Medulla oblongata (tissue), 1 donor: ENCODE measurements at regions not wholly inside any gene's neighbourhood (a gene's known extent, or its start where the extent isn't known, plus 50 kb on each side); places are given as distances from the start of the nearest gene placed in this dataset.

Experiments used
- DNase-seq: peaks from one replicate; pipeline ENCODE4 v3.0.0-alpha.2; 2015; ENCODE audit errors: extremely low spot score

DNA sequence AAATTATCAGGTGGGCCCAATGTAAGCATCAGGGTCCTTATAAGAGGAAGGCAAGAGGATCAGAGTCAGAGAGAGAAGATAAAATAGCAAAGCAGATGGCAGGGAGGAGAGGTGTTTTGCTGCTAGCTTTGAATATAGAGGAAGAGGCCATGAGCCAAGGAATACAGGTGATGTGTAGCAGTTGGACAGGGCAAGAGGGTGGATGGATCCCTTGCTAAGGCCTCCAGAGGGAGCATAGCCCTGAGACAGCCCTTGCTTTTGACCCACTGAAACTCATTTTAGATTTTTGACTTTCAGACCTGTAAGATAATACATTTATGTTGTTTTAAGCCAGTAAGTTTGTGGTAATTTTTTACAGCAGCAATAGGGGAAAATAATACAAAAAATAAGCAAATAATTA is 116.6 kb upstream of the PARD3B start:
- no peak for DNase-seq

DNA sequence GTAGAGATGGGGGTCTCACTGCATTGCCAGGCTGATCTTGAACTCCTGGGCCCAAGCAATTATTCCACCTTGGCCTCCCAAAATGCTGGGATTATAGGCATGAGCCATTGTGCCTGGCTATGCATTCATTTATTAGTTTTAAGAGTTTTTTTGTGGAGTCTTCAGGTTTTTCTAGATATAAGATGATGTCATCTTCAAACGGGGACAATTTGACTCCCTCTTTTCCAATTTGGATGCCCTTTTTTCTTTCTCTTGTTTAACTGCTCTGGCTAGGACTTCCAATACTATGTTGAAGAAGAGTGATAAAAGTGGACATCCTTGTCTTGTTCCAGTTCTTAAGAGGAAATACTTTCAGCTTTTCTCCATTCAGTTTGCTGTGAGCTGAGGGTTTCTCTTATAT is 113.7 kb upstream of the PARD3B start:
- DNase-seq = no peak

DNA sequence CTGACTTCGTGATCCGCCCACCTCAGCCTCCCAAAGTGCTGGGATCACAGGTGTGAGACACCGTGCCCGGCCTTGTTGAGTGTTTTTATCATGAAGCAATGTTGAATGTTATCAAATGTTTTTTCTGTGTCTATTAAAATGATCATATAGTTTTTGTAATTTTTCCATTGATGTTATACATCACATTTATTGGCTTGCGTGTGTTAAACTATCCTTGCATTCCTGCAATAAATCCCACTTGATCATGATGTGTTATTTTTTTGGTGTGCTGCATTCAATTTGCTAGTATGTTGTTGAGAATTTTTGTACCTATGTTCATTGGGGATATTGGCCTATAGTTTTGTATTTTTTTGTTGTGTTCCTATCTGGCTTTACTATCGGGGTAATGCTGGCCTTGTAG is 113.1 kb upstream of the PARD3B start:
- no peak for DNase-seq

- DNase-seq = no peak
Observed at GRCh38 chr2:204434660-204435462, 110.4 kb upstream of the PARD3B start.

GRCh38 chr2:204436230-204436629 is 109.0 kb upstream of the PARD3B start:
- peak; percentile 6 for DNase-seq

GRCh38 chr2:204437408-204437807 is 107.9 kb upstream of the PARD3B start:
- no peak for DNase-seq

DNA sequence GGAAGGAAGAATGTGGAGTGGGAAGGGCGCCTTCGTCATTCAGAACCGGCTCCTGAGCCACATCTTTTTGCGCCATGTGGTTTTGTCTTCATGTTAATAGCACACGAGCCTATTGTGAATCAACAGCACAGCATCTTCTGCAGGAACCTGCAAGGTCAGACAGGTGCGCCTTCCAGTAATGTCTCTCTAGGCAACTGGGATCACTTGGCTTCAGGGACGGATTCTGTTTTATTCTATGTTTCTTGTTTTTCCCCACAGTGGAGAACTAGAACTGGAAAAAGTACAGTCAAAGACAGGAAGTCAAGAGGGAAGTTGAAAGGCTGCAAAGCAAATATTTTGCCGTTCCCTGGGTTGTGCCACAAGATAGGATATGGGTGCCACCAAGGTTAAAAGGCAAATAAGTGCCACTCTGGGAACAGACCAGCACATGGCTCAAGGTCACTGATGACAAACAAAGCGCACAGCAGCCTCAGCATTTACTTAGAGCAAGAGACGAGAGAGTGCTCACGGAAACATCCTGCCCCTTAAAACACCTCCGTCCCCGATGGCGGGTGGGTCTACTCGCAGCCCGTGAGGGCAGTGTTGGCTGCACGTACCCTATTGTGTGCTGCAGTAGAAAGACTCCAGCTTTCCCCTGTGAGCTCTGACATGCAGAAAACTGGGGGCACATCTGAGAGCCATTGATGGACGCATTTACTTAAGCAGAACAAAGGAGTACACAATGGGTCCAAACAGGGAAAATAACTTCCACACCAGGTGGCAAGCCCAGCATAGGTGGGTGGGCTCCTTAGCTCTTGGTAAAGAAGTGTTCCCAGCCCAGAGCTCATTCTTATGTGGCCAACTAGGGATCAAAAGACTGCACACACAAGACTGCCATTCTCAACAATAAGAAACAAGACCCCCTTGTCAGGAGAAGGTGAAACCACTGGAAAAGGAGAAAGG is 107.2 kb upstream of the PARD3B start:
- no peak for DNase-seq

- no peak for DNase-seq
Observed at GRCh38 chr2:204441316-204441715, 104.0 kb upstream of the PARD3B start.

- DNase-seq = no peak
Observed at GRCh38 chr2:204445149-204445548, 100.1 kb upstream of the PARD3B start.

GRCh38 chr2:204447722-204448121 is 97.6 kb upstream of the PARD3B start:
- no peak for DNase-seq

GRCh38 chr2:204449977-204450376 is 95.3 kb upstream of the PARD3B start:
- DNase-seq = peak; percentile 29

DNA sequence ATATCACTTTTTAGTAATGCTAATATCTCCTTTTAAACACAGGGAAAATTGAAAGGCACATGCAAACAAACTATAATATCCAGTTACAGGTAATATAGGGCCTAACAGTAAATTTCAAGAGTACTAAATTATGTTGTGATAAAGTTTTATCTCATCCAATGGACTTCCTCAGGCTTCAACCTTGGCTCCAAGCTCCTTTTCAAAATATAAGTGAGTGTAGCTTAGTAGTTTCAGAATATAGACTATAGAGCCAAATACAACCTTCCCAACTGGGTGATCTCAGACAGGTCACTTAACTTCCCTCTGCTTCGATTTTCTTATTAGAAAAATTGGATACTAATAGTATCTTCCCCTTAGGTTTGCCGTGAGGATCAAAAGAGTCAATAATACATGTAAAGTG is 93.5 kb upstream of the PARD3B start:
- DNase-seq = no peak

DNA sequence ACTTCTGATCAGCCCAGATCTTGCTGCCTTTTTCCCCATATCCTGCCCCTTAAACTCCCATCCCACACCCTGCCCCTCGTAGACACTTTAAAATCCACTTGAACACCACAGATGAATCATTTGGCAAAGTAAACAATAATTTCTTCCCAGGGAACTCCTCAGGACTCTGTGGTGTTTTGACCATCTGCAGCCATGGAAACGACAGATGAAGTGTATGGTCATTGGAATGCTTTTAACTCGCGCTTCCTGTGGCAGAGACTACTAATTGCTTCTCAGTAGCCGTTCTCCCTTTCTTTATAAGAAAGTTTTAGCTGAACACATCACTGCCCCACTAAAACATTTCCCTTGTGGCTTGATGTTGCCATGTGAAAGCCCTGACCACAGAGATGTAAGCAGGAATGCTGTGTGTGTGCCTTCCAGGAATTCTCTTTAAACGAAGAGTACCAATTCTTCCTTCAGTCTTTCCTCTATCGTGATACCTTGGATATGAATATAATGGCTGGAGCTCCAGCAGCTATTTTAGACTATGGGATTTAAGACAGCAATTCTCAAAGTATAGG is 92.7 kb upstream of the PARD3B start:
- DNase-seq = peak; percentile 63

- no peak for DNase-seq
Observed at GRCh38 chr2:204453730-204454167, 91.5 kb upstream of the PARD3B start.

DNA sequence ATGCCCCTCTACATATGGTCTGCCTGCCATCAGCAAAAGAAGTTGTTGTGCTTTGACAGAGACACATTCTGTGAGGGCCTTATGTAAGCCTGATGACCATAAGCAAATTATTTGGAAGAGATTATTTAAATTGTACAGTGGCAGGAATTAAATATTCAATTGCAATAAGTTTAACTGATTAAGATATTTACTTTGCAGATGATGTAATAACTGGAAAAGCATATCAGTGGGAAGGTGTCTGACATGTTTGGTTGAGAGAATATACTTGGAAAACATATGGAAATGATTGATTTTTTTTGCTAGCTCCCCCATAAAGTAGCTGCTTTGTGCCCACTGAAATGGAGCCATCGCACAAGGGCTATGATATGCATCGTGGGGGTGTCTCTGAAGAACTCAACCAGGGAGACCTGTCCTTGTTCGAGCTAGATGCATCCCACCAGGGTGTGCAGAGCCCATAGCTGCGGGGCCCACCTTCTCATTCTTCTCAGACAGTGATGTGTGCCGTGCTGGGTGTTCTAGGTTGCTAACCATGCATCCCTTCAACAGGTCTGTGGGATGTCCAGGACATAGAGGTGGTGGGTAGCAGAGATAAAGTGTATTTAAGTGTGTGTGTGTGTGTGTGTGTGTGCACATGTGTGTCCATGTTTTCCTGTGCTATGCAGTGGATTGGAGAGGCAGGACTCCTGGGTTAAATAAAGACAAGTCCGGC is 90.4 kb upstream of the PARD3B start:
- no peak for DNase-seq

DNA sequence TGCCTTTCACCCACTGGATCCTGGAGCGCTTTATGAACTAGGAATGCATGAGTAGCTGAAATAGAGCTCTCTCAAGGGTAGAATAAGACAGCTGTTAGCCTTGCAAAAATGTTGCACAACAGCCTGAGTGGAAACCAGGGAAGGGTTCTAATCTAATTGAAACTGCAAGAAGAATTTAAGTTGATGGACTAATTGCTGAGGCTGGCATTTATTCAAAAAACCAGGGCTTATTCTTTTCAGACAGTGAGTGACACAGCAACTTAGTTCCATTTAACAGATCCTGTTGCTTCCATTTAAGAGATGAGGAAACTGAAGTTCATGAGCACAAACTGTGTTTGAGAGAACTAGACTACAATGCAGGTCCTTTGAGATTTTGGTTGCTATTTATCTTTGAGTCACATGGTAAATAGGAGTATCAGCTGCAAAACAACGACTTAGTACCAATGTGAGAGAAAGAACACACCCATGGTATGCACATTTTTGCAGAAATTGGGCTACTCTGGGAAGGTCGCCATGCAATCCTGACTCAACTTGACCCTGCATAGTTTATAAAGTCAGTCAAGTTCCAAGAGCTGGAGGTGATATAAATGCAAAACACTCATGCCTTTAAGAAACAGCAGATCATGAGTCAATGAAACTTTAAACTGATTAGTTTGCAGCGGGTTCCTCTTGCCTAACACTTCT is 76.4 kb upstream of the PARD3B start:
- no peak for DNase-seq

- DNase-seq = no peak
Observed at GRCh38 chr2:204470178-204470620, 75.1 kb upstream of the PARD3B start.

DNA sequence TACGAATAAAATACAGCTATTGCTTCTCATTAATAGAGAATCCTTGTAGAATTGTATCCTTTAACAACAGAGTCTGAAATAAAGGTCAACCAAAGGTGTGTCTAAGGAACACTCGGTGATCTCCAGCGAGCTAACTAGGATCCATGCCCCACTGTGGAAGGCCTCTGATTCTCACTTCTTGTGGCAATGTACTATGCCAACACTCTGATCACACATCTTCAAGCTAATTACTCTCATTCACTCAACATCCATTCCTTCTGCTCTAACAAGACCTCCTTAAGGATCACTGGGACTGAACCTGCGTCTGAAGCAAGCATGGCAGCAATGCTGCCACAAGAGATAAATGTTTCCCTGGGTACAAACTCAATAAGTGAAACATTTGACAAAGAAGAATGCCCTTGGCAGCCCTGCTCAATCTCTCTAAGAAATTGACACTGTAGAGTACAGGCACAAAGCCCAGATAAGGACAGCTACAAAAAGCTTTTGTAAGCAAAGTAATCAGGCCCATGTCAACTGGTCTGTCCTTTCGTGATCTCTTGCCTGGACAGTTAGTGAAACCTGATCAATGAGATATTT is 74.6 kb upstream of the PARD3B start:
- no peak for DNase-seq

DNA sequence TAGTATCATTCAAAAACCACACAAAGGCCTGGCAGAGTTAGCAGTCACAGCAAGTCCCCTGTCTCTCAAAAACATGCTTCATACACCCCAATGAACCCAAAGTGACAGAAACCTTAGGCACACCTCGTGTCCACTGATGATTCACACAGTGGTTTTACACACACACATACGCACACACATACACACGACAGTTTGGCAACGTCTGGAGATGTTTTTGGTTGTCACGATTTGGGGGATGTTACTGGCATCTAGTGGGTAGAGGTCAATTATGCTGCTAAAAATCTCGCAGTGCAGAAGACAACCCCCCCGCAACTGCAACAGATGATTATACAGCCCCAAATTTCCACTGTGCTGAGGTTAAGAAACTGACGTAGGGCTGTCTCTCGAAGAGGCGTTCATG is 72.9 kb upstream of the PARD3B start:
- DNase-seq = no peak

DNA sequence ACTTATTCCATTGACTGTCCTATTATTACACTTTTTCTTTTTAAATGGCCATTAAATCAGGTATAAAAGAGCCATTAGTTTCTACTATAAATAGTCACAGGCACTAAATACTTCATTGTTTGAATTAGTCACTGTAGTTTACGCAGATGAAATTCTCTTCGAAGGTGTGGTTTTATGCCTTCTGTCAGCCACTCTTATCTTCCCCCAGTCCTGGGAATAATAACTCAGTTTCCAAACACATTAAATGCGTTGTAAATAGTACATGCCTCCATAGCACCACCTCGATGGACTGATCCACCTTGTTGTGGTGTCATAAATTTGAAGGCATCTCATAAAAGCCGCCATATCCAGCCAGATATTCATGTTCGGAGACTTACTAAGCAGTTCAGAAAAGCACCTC is 72.1 kb upstream of the PARD3B start:
- DNase-seq = no peak

DNA sequence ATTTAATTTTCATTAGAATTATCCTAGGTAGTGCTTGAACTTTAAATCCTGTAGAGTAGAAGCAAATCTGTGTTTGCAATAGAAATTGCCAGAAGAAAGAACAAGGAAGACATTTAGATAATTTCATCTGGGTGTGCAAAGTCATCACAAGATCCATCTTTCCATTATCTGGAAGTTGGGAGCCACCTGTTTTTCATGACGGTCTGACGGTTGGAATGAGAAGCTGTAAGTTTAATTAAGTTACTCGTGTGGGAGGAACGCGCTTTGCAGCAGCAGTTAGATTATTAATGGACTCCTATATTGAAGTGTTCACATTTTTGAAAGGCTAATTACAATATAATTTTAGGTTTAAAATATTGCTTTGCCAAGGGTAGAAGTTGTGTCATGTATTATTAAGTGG is 69.9 kb upstream of the PARD3B start:
- no peak for DNase-seq
